Astrocyte (in vitro differentiated cells and primary cell): ENCODE measurements at regions not wholly inside any gene's neighbourhood (a gene's known extent, or its start where the extent isn't known, plus 50 kb on each side); places are given as distances from the start of the nearest gene placed in this dataset.
"Not testable (repeated sequence)": the region's sequence is repeated elsewhere in the genome, so short reads cannot be mapped to it uniquely, and the experiment has no call there.

Experiments
- DNase-seq: peaks from one replicate; pipeline ENCODE4 v3.0.0-alpha.2; 2010; ENCODE audit warnings: low read depth
- FAIRE-seq: peaks from 2 replicates; lab custom pipeline; 2011; peaks lifted over from hg19 to GRCh38; lab: Jason Lieb, UNC
- H2AFZ ChIP-seq: 2 replicates; pipeline ENCODE4 v1.6.0; 2012; ENCODE audit warnings: low read depth, low read length, inconsistent platforms
- H3K27ac ChIP-seq: 2 replicates; pipeline ENCODE4 v1.5.1; 2011; ENCODE audit warnings: low read depth, low read length, inconsistent platforms
- H3K27me3 ChIP-seq: 2 replicates; pipeline ENCODE4 v1.6.0; 2011; ENCODE audit warnings: low read length, inconsistent platforms; ENCODE audit not compliant: insufficient read depth
- H3K36me3 ChIP-seq: 2 replicates; pipeline ENCODE4 v1.5.1; 2011; ENCODE audit warnings: low read length, inconsistent platforms; ENCODE audit not compliant: insufficient read depth
- H3K4me1 ChIP-seq: 2 replicates; pipeline ENCODE4 v1.5.1; 2011; ENCODE audit warnings: low read length, inconsistent platforms; ENCODE audit not compliant: insufficient read depth
- H3K4me2 ChIP-seq: 2 replicates; pipeline ENCODE4 v1.6.0; 2012; ENCODE audit warnings: low read length, inconsistent platforms
- H3K4me3 ChIP-seq: 2 replicates; pipeline ENCODE4 v1.5.1; 2011; ENCODE audit warnings: low read depth, mild to moderate bottlenecking, low read length, inconsistent platforms; ENCODE audit not compliant: insufficient read depth
- H3K79me2 ChIP-seq: 2 replicates; pipeline ENCODE4 v1.6.0; 2012; ENCODE audit warnings: mild to moderate bottlenecking, low read length, inconsistent platforms; ENCODE audit not compliant: insufficient read depth
- H3K9ac ChIP-seq: 2 replicates; pipeline ENCODE4 v1.6.0; 2012; ENCODE audit warnings: mild to moderate bottlenecking, low read length, inconsistent platforms
- H3K9me3 ChIP-seq: 2 replicates; pipeline ENCODE4 v1.5.1; 2012; ENCODE audit warnings: low read depth, mild to moderate bottlenecking, low read length, inconsistent platforms; ENCODE audit not compliant: insufficient read depth
- H4K20me1 ChIP-seq: 2 replicates; pipeline ENCODE4 v1.6.0; 2012; ENCODE audit warnings: low read length, inconsistent platforms; ENCODE audit not compliant: insufficient read depth
- H3K27ac Mint-ChIP-seq: one replicate; pipeline ENCODE4 v1.8.0; 2021; ENCODE audit warnings: mild to moderate bottlenecking, mixed read lengths; ENCODE audit not compliant: unreplicated experiment
- H3K27me3 Mint-ChIP-seq: one replicate; pipeline ENCODE4 v1.8.0; 2021; ENCODE audit warnings: low read depth, mixed read lengths; ENCODE audit not compliant: unreplicated experiment
- H3K36me3 Mint-ChIP-seq: one replicate; pipeline ENCODE4 v1.8.0; 2021; ENCODE audit warnings: low read depth, mixed read lengths; ENCODE audit not compliant: unreplicated experiment
- H3K4me1 Mint-ChIP-seq: one replicate; pipeline ENCODE4 v1.8.0; 2021; ENCODE audit warnings: low read depth, mixed read lengths; ENCODE audit not compliant: unreplicated experiment
- H3K4me3 Mint-ChIP-seq: one replicate; pipeline ENCODE4 v1.8.0; 2021; ENCODE audit warnings: mild to moderate bottlenecking, moderate library complexity, mixed read lengths; ENCODE audit not compliant: unreplicated experiment
- H3K9me3 Mint-ChIP-seq: one replicate; pipeline ENCODE4 v1.8.0; 2021; ENCODE audit warnings: mild to moderate bottlenecking, mixed read lengths; ENCODE audit not compliant: unreplicated experiment
- CTCF ChIP-seq: IDR thresholded peaks from 2 replicates; pipeline ENCODE4 v1.5.1; 2011; ENCODE audit warnings: low read depth, mild to moderate bottlenecking, inconsistent platforms, low read length, moderate library complexity; ENCODE audit not compliant: insufficient read depth
- EZH2 ChIP-seq: IDR thresholded peaks from 2 replicates; pipeline ENCODE4 v1.6.1; 2012; ENCODE audit warnings: mild to moderate bottlenecking, low read length, inconsistent platforms; ENCODE audit not compliant: insufficient read depth

GRCh38 chr1:187938092-187938491 lies 1109.3 kb downstream of the PLA2G4A start:
- H3K9me3 Mint-ChIP-seq, result peaks cover 7% of the 10 kb centered on the region
- H3K36me3 ChIP-seq, result no peaks in the 10 kb centered on the region
- DNase-seq, result no peak
- no peak overlapping the region for H2AFZ ChIP-seq
- no peak for TF ChIP-seq CTCF
- no peak for TF ChIP-seq EZH2
- H3K4me2 ChIP-seq, result no peak overlapping the region
- H4K20me1 ChIP-seq, result no peaks in the 10 kb centered on the region
- FAIRE-seq, result no peak
- no peak overlapping the region for H3K4me3 ChIP-seq
- no peaks in the 10 kb centered on the region for H3K36me3 Mint-ChIP-seq
- H3K4me1 ChIP-seq, result no peaks in the 10 kb centered on the region
- no peak overlapping the region for H3K9ac ChIP-seq
- no peak overlapping the region for H3K27ac Mint-ChIP-seq
- H3K27me3 Mint-ChIP-seq, result no peaks in the 10 kb centered on the region
- H3K27me3 ChIP-seq, result no peaks in the 10 kb centered on the region
- H3K27ac ChIP-seq, result no peak overlapping the region
- no peaks in the 10 kb centered on the region for H3K9me3 ChIP-seq
- H3K4me3 Mint-ChIP-seq, result no peak overlapping the region
- no peaks in the 10 kb centered on the region for H3K79me2 ChIP-seq
- H3K4me1 Mint-ChIP-seq, result no peaks in the 10 kb centered on the region

- Mint-ChIP-seq H3K27me3 (no peaks in the 10 kb centered on the region), H3K36me3 (peaks cover 3% of the 10 kb centered on the region), H3K4me3 (no peak overlapping the region), H3K9me3 (no peaks in the 10 kb centered on the region), H3K4me1 (no peaks in the 10 kb centered on the region), H3K27ac (no peak overlapping the region)
- no peak overlapping the region for H3K4me2 ChIP-seq
- H3K79me2 ChIP-seq, result no peaks in the 10 kb centered on the region
- H3K36me3 ChIP-seq, result no peaks in the 10 kb centered on the region
- no peak for TF ChIP-seq CTCF
- no peak for TF ChIP-seq EZH2
- FAIRE-seq, result no peak
- H3K27ac ChIP-seq, result no peak overlapping the region
- H4K20me1 ChIP-seq, result no peaks in the 10 kb centered on the region
- no peak overlapping the region for H2AFZ ChIP-seq
- no peaks in the 10 kb centered on the region for H3K9me3 ChIP-seq
- DNase-seq, result peak; percentile 7
- no peaks in the 10 kb centered on the region for H3K27me3 ChIP-seq
- no peak overlapping the region for H3K9ac ChIP-seq
- H3K4me3 ChIP-seq, result no peak overlapping the region
- no peaks in the 10 kb centered on the region for H3K4me1 ChIP-seq
These were observed 1114.2 kb downstream of the PLA2G4A start for GRCh38 chr1:187942986-187943385.

DNA sequence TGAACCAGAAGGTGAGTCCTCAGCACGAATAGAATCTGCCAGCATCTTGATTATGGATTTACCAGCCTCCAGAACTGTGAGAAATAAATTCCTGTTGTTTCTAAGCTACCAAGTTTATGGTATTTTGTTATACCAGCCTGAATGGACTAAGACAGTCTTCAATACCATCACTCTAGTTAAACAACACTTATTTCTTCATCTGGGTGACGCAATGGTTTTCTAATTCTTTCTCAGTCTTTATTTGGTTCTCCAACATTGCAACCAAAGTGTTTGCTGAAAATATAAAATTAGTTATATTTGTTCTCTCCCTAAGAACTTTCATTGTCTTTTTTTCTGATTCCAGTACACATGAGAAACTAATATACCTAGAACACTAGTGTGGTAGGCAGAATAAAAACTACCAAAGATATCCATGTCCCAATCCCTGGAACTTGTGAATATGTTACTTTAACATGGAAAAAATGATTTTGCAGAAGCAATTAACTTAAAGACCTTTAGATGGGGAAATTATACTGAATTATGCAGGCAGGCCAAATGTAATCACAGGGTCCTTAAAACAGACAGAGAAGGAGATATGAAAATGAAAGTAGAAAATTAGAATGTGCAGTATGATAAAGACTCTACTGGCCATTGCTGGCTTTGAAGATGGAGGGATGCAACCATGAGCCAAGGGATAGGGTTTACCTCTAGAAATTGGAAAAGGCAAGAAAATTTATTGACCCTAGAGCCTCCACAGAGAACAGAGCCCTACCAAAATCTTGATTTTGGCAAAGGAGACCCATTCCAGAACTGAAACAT lies 1115.1 kb downstream of the PLA2G4A start:
- Mint-ChIP-seq H3K27me3 (no peaks in the 10 kb centered on the region), H3K27ac (no peak overlapping the region), H3K4me3 (no peak overlapping the region), H3K36me3 (peaks cover 3% of the 10 kb centered on the region), H3K9me3 (no peaks in the 10 kb centered on the region), H3K4me1 (no peaks in the 10 kb centered on the region)
- Histone ChIP-seq H3K27ac (no peak overlapping the region), H3K4me3 (no peak overlapping the region), H3K36me3 (no peaks in the 10 kb centered on the region), H3K4me1 (no peaks in the 10 kb centered on the region), H3K9ac (no peak overlapping the region), H3K27me3 (no peaks in the 10 kb centered on the region), H3K79me2 (no peaks in the 10 kb centered on the region), H3K4me2 (no peak overlapping the region), H2AFZ (no peak overlapping the region), H4K20me1 (no peaks in the 10 kb centered on the region), H3K9me3 (no peaks in the 10 kb centered on the region)
- FAIRE-seq (no peak), DNase-seq (no peak)
- TF ChIP-seq CTCF (no peak), EZH2 (no peak)

GRCh38 chr1:187946661-187947060 lies 1117.9 kb downstream of the PLA2G4A start:
- H3K4me3 Mint-ChIP-seq, H3K9me3 ChIP-seq, H3K4me1 Mint-ChIP-seq, H3K27me3 Mint-ChIP-seq, H3K27ac Mint-ChIP-seq, DNase-seq, H3K27me3 ChIP-seq, H3K36me3 ChIP-seq, H3K9ac ChIP-seq, H4K20me1 ChIP-seq, H3K4me2 ChIP-seq, FAIRE-seq, H3K36me3 Mint-ChIP-seq, H2AFZ ChIP-seq, H3K4me3 ChIP-seq, H3K9me3 Mint-ChIP-seq, H3K4me1 ChIP-seq, H3K27ac ChIP-seq, H3K79me2 ChIP-seq: not testable (repeated sequence)
